Tibial nerve (tissue), 4 donors: ENCODE measurements at regions not wholly inside any gene's neighbourhood (a gene's known extent, or its start where the extent isn't known, plus 50 kb on each side); places are given as distances from the start of the nearest gene placed in this dataset.

Source experiments
- EP300 ChIP-seq, 2 donors: sonication (generic); formaldehyde crosslinking; IDR thresholded peaks; one replicate each; pipeline ENCODE4 v1.6.1; 2017; ENCODE audit warnings: antibody characterized with exemption in 2 of 2, mild to moderate bottlenecking in 1 of 2
- POLR2A ChIP-seq, 2 donors: fragments of 450-650 bp; IDR thresholded peaks; one replicate each; pipeline ENCODE4 v1.6.1; 2017; ENCODE audit warnings: antibody characterized with exemption in 2 of 2, mild to moderate bottlenecking in 2 of 2, moderate library complexity in 2 of 2
- TF ChIP-seq, protein P1 (sequence below), 5 experiments: fragments of 200-600 bp in 3 of 5; fragments of 450-650 bp in 2 of 5; sonication (generic) in 3 of 5; IDR thresholded peaks; one replicate each; pipeline ENCODE4 v1.5.1; 2016 to 2019; ENCODE audit warnings: antibody characterized with exemption in 5 of 5, mild to moderate bottlenecking in 3 of 5, moderate library complexity in 2 of 5

DNA sequence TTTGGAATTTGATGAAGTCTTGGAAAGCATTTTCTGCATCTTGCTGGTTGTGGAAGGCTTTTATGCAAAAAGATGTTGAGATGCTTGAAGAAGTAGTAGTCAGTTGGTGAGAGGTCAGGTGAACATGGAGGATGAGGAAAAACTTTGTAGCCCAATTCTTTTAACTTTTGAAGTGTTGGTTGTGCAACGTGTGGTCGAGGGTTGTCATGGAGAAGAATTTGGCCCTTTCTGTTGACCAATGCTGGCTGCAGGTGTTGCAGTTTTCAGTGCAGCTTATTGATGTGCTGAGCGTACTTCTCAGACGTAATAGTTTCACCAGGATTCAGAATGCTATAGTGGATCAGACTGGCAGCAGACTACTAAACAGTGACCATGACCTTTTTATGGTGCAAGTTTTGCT is 508.4 kb upstream of the MAP2 start:
- TF ChIP-seq POLR2A (IDR thresholded peaks at IDR 0.05) (no peak), EP300 (IDR thresholded peaks at IDR 0.05) (no peak)
- TF ChIP-seq, protein P1, sequence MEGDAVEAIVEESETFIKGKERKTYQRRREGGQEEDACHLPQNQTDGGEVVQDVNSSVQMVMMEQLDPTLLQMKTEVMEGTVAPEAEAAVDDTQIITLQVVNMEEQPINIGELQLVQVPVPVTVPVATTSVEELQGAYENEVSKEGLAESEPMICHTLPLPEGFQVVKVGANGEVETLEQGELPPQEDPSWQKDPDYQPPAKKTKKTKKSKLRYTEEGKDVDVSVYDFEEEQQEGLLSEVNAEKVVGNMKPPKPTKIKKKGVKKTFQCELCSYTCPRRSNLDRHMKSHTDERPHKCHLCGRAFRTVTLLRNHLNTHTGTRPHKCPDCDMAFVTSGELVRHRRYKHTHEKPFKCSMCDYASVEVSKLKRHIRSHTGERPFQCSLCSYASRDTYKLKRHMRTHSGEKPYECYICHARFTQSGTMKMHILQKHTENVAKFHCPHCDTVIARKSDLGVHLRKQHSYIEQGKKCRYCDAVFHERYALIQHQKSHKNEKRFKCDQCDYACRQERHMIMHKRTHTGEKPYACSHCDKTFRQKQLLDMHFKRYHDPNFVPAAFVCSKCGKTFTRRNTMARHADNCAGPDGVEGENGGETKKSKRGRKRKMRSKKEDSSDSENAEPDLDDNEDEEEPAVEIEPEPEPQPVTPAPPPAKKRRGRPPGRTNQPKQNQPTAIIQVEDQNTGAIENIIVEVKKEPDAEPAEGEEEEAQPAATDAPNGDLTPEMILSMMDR (IDR thresholded peaks at IDR 0.05): no peak
